ENCODE measurements at regions not wholly inside any gene's neighbourhood (a gene's known extent, or its start where the extent isn't known, plus 50 kb on each side); places are given as distances from the start of the nearest gene placed in this dataset.
"Not testable (repeated sequence)": the region's sequence is repeated elsewhere in the genome, so short reads cannot be mapped to it uniquely, and the experiment has no call there.

- no peak for FAIRE-seq
Measured at GRCh38 chr2:113838744-113839444, 51.0 kb upstream of the ACTR3 start.

GRCh38 chr2:113838277-113838676, 51.6 kb upstream of the ACTR3 start:
- no peak for FAIRE-seq

- FAIRE-seq: no peak
Measured at GRCh38 chr2:113834051-113834730, 55.7 kb upstream of the ACTR3 start.

GRCh38 chr2:113832795-113833290, 57.0 kb upstream of the ACTR3 start:
- no peak for FAIRE-seq

GRCh38 chr2:113831161-113831560, 58.7 kb upstream of the ACTR3 start:
- no peak for FAIRE-seq

- FAIRE-seq: no peak
Measured at GRCh38 chr2:113829761-113830160, 60.1 kb upstream of the ACTR3 start.

- FAIRE-seq: no peak
Measured at GRCh38 chr2:113829270-113829669, 60.6 kb upstream of the ACTR3 start.

GRCh38 chr2:113828049-113828742, 61.7 kb upstream of the ACTR3 start:
- no peak for FAIRE-seq

- FAIRE-seq: no peak
Measured at GRCh38 chr2:113827426-113827825, 62.5 kb upstream of the ACTR3 start.

- no peak for FAIRE-seq
Measured at GRCh38 chr2:113826346-113827285, 63.3 kb upstream of the ACTR3 start.

GRCh38 chr2:113823716-113824595, 65.9 kb upstream of the ACTR3 start:
- FAIRE-seq: no peak

- no peak for FAIRE-seq
Measured at GRCh38 chr2:113822087-113822815, 65.8 kb upstream of the SLC35F5 start.

GRCh38 chr2:113818382-113818951, 62.0 kb upstream of the SLC35F5 start:
- FAIRE-seq: peak; percentile 77

GRCh38 chr2:113813396-113813795, 57.0 kb upstream of the SLC35F5 start:
- FAIRE-seq: not testable (repeated sequence)

- FAIRE-seq: no peak
Measured at GRCh38 chr2:113812204-113812603, 55.8 kb upstream of the SLC35F5 start.

- FAIRE-seq: no peak
Measured at GRCh38 chr2:113809076-113809736, 52.8 kb upstream of the SLC35F5 start.

- no peak for FAIRE-seq
Measured at GRCh38 chr2:113807721-113808120, 51.3 kb upstream of the SLC35F5 start.

GRCh38 chr2:113806217-113806913, 49.9 kb upstream of the SLC35F5 start:
- no peak for FAIRE-seq
